GM23338 (cell line): ENCODE measurements at regions not wholly inside any gene's neighbourhood (a gene's known extent, or its start where the extent isn't known, plus 50 kb on each side); places are given as distances from the start of the nearest gene placed in this dataset.

Source experiments
- CREB1 ChIP-seq: fragments of 250-450 bp; sonication (Bioruptor Pico); IDR thresholded peaks from 2 replicates; pipeline ENCODE4 v1.5.0; 2020; ENCODE audit warnings: low read depth, mild to moderate bottlenecking, moderate library complexity
- EZH2 ChIP-seq: fragments of 200-600 bp; sonication (generic); IDR thresholded peaks from one replicate; pipeline ENCODE4 v1.8.0; 2017; ENCODE audit warnings: antibody characterized with exemption, mild to moderate bottlenecking, low read depth; ENCODE audit not compliant: unreplicated experiment
- POLR2AphosphoS5 ChIP-seq: IDR thresholded peaks from 2 replicates; pipeline ENCODE4 v1.6.1; 2016; ENCODE audit warnings: antibody characterized with exemption, low read depth
- TF ChIP-seq, protein P1 (sequence below), 2 experiments: fragments of 200-600 bp in 1 of 2; sonication (generic) in 1 of 2; conservative IDR thresholded peaks; 2 replicates each; pipeline versions ENCODE4 v1.5.1 to v1.6.1; 2016 to 2017; ENCODE audit warnings: antibody characterized with exemption in 2 of 2, low read depth in 2 of 2, mild to moderate bottlenecking in 2 of 2, moderate library complexity in 1 of 2
- TF ChIP-seq, protein P2 (sequence below): IDR thresholded peaks from one replicate; pipeline ENCODE4 v1.6.1; 2018; ENCODE audit warnings: antibody characterized with exemption; ENCODE audit not compliant: unreplicated experiment

DNA sequence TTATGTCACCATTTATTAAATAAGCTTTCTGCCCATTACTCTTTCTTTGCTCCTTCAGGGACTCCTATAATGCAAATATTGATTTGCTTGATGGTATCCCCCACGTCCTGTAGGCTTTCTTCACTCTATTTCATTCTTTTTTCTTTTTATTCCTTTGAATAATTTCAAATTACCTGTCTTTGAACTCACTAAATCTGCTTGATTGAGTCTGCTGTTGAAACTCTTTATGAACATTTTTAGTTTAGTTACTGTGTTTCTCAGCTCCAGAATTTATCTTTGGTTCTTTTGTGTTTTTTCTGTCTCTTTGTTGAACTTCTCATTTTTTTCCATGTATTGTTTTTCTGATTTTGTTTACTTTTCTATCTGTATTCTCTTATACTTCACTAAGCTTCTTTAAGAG lies 254.4 kb upstream of the CCL2 start:
- TF ChIP-seq, protein P1, sequence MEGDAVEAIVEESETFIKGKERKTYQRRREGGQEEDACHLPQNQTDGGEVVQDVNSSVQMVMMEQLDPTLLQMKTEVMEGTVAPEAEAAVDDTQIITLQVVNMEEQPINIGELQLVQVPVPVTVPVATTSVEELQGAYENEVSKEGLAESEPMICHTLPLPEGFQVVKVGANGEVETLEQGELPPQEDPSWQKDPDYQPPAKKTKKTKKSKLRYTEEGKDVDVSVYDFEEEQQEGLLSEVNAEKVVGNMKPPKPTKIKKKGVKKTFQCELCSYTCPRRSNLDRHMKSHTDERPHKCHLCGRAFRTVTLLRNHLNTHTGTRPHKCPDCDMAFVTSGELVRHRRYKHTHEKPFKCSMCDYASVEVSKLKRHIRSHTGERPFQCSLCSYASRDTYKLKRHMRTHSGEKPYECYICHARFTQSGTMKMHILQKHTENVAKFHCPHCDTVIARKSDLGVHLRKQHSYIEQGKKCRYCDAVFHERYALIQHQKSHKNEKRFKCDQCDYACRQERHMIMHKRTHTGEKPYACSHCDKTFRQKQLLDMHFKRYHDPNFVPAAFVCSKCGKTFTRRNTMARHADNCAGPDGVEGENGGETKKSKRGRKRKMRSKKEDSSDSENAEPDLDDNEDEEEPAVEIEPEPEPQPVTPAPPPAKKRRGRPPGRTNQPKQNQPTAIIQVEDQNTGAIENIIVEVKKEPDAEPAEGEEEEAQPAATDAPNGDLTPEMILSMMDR (conservative IDR thresholded peaks at IDR 0.05; ENCODE audit: low read depth in 2 of 2), result no peak
- TF ChIP-seq, protein P2, sequence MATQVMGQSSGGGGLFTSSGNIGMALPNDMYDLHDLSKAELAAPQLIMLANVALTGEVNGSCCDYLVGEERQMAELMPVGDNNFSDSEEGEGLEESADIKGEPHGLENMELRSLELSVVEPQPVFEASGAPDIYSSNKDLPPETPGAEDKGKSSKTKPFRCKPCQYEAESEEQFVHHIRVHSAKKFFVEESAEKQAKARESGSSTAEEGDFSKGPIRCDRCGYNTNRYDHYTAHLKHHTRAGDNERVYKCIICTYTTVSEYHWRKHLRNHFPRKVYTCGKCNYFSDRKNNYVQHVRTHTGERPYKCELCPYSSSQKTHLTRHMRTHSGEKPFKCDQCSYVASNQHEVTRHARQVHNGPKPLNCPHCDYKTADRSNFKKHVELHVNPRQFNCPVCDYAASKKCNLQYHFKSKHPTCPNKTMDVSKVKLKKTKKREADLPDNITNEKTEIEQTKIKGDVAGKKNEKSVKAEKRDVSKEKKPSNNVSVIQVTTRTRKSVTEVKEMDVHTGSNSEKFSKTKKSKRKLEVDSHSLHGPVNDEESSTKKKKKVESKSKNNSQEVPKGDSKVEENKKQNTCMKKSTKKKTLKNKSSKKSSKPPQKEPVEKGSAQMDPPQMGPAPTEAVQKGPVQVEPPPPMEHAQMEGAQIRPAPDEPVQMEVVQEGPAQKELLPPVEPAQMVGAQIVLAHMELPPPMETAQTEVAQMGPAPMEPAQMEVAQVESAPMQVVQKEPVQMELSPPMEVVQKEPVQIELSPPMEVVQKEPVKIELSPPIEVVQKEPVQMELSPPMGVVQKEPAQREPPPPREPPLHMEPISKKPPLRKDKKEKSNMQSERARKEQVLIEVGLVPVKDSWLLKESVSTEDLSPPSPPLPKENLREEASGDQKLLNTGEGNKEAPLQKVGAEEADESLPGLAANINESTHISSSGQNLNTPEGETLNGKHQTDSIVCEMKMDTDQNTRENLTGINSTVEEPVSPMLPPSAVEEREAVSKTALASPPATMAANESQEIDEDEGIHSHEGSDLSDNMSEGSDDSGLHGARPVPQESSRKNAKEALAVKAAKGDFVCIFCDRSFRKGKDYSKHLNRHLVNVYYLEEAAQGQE, result no peak
- TF ChIP-seq POLR2AphosphoS5, result no peak
- no peak for TF ChIP-seq CREB1 (CRISPR knock-in tag)
- TF ChIP-seq EZH2, result no peak
